H9 (cell line): ENCODE measurements at regions not wholly inside any gene's neighbourhood (a gene's known extent, or its start where the extent isn't known, plus 50 kb on each side); places are given as distances from the start of the nearest gene placed in this dataset.

ENCODE experiments used
- DNase-seq: peaks from one replicate; pipeline ENCODE4 v3.0.0-alpha.2; 2017
- H2AFZ ChIP-seq: one replicate; pipeline ENCODE4 v1.6.1; 2013; ENCODE audit warnings: mild to moderate bottlenecking, low read length, control low read depth, moderate library complexity
- H2AK5ac ChIP-seq: 2 replicates; pipeline ENCODE4 v1.6.1; 2013; ENCODE audit warnings: low read length, control low read depth, mixed read lengths; ENCODE audit not compliant: insufficient read length
- H2BK120ac ChIP-seq: one replicate; pipeline ENCODE4 v1.6.1; 2013; ENCODE audit warnings: low read depth, mild to moderate bottlenecking, low read length, control low read depth, inconsistent platforms; ENCODE audit not compliant: poor library complexity, severe bottlenecking
- H2BK12ac ChIP-seq: 2 replicates; pipeline ENCODE4 v1.6.1; 2013; ENCODE audit warnings: low read length, control low read depth, mixed read lengths, low read depth; ENCODE audit not compliant: insufficient read length
- H2BK15ac ChIP-seq: 2 replicates; pipeline ENCODE4 v1.6.1; 2013; ENCODE audit warnings: low read depth, low read length, control low read depth
- H2BK20ac ChIP-seq: one replicate; pipeline ENCODE4 v1.6.1; 2013; ENCODE audit warnings: low read depth, mild to moderate bottlenecking, low read length, control low read depth, inconsistent platforms; ENCODE audit not compliant: poor library complexity, severe bottlenecking
- H2BK5ac ChIP-seq: 2 replicates; pipeline ENCODE4 v1.6.1; 2013; ENCODE audit warnings: low read length, control low read depth, mixed read lengths; ENCODE audit not compliant: insufficient read length
- H3K14ac ChIP-seq: 2 replicates; pipeline ENCODE4 v1.6.1; 2013; ENCODE audit warnings: low read length, control low read depth; ENCODE audit not compliant: insufficient read depth
- H3K18ac ChIP-seq: 2 replicates; pipeline ENCODE4 v1.6.1; 2013; ENCODE audit warnings: low read depth, mild to moderate bottlenecking, mixed read lengths, low read length, control low read depth; ENCODE audit not compliant: insufficient read length
- H3K23ac ChIP-seq: 2 replicates; pipeline ENCODE4 v1.6.1; 2013; ENCODE audit warnings: low read length, control low read depth, mixed read lengths, low read depth; ENCODE audit not compliant: insufficient read length
- H3K23me2 ChIP-seq: 2 replicates; pipeline ENCODE4 v1.6.1; 2013; ENCODE audit warnings: low read depth, mild to moderate bottlenecking, mixed read lengths, low read length, control low read depth; ENCODE audit not compliant: insufficient read length, poor library complexity, severe bottlenecking
- H3K27ac ChIP-seq: 2 replicates; pipeline ENCODE4 v1.5.1; 2013; ENCODE audit warnings: low read length, control low read depth, mixed read lengths, low read depth; ENCODE audit not compliant: insufficient read length
- H3K27me3 ChIP-seq: 2 replicates; pipeline ENCODE4 v1.6.1; 2013; ENCODE audit warnings: low read length, control low read depth, inconsistent platforms; ENCODE audit not compliant: insufficient read depth
- H3K4ac ChIP-seq: 2 replicates; pipeline ENCODE4 v1.6.1; 2013; ENCODE audit warnings: low read depth, mild to moderate bottlenecking, control low read depth, inconsistent platforms, low read length, moderate library complexity
- H3K4me1 ChIP-seq: 2 replicates; pipeline ENCODE4 v1.6.1; 2013; ENCODE audit warnings: low read length, control low read depth, inconsistent platforms; ENCODE audit not compliant: insufficient read depth
- H3K4me2 ChIP-seq: 2 replicates; pipeline ENCODE4 v1.6.1; 2013; ENCODE audit warnings: low read length, control low read depth, mixed read lengths; ENCODE audit not compliant: insufficient read length, insufficient read depth
- H3K56ac ChIP-seq: 2 replicates; pipeline ENCODE4 v1.6.1; 2013; ENCODE audit warnings: low read depth, mild to moderate bottlenecking, mixed read lengths, low read length, control low read depth; ENCODE audit not compliant: insufficient read length
- H3K79me1 ChIP-seq: 2 replicates; pipeline ENCODE4 v1.6.1; 2013; ENCODE audit warnings: low read depth, mild to moderate bottlenecking, moderate library complexity, low read length, control low read depth, inconsistent platforms; ENCODE audit not compliant: insufficient read depth, poor library complexity, severe bottlenecking
- H3K79me2 ChIP-seq: 2 replicates; pipeline ENCODE4 v1.6.1; 2013; ENCODE audit warnings: low read length, control low read depth, inconsistent platforms; ENCODE audit not compliant: insufficient read depth
- H3K9ac ChIP-seq: 2 replicates; pipeline ENCODE4 v1.6.1; 2013; ENCODE audit warnings: low read length, control low read depth, mixed read lengths; ENCODE audit not compliant: insufficient read length; ENCODE audit errors: extremely low read depth
- H3K9me3 ChIP-seq: one replicate; pipeline ENCODE4 v1.6.1; 2013; ENCODE audit warnings: low read depth, low read length, inconsistent platforms; ENCODE audit not compliant: control insufficient read depth
- H3T11ph ChIP-seq: one replicate; pipeline ENCODE4 v1.6.1; 2013; ENCODE audit warnings: mild to moderate bottlenecking, low read length, control low read depth, inconsistent platforms
- H4K20me1 ChIP-seq: one replicate; pipeline ENCODE4 v1.6.1; 2013; ENCODE audit not compliant: control insufficient read depth, insufficient read length, insufficient read depth
- H4K5ac ChIP-seq: 2 replicates; pipeline ENCODE4 v1.6.1; 2013; ENCODE audit warnings: low read depth, mild to moderate bottlenecking, mixed read lengths, low read length, control low read depth; ENCODE audit not compliant: insufficient read length
- H4K8ac ChIP-seq: replicated peaks from 2 replicates; pipeline ENCODE4 v1.6.1; 2013; ENCODE audit warnings: low read length, control low read depth, mixed read lengths, low read depth; ENCODE audit not compliant: insufficient read length
- H4K91ac ChIP-seq: 2 replicates; pipeline ENCODE4 v1.6.1; 2013; ENCODE audit warnings: low read depth, mild to moderate bottlenecking, moderate library complexity, mixed read lengths, low read length, control low read depth; ENCODE audit not compliant: insufficient read length
- H3K27ac Mint-ChIP-seq, 3 experiments: 2 replicates in 2 of 3; 3 replicates in 1 of 3; pipeline ENCODE4 v1.8.0; 2020 to 2021; ENCODE audit warnings: mixed read lengths in 3 of 3, mild to moderate bottlenecking in 1 of 3, moderate library complexity in 1 of 3
- H3K27me3 Mint-ChIP-seq: 2 replicates; pipeline ENCODE4 v1.8.0; 2021; ENCODE audit warnings: low read depth, mild to moderate bottlenecking, moderate library complexity, mixed read lengths
- H3K36me3 Mint-ChIP-seq, 3 experiments: 2 replicates in 2 of 3; 3 replicates in 1 of 3; pipeline ENCODE4 v1.8.0; 2020 to 2021; ENCODE audit warnings: low read depth in 3 of 3, mixed read lengths in 3 of 3; ENCODE audit not compliant: insufficient read depth in 1 of 3
- H3K4me1 Mint-ChIP-seq, 2 experiments: 2 replicates each; pipeline ENCODE4 v1.8.0; 2020; ENCODE audit warnings: mixed read lengths in 2 of 2
- H3K4me3 Mint-ChIP-seq, 2 experiments: 2 replicates in 1 of 2; 3 replicates in 1 of 2; pipeline ENCODE4 v1.8.0; 2020 to 2021; ENCODE audit warnings: mild to moderate bottlenecking in 2 of 2, mixed read lengths in 2 of 2, moderate library complexity in 1 of 2
- H3K9me3 Mint-ChIP-seq, 2 experiments: 2 replicates in 1 of 2; 3 replicates in 1 of 2; pipeline ENCODE4 v1.8.0; 2020; ENCODE audit warnings: mild to moderate bottlenecking in 2 of 2, mixed read lengths in 2 of 2, moderate library complexity in 1 of 2
- CTCF ChIP-seq: fragments of 200-600 bp; sonication (generic); conservative IDR thresholded peaks from 3 replicates; pipeline ENCODE4 v1.8.0; 2021; ENCODE audit warnings: antibody characterized with exemption, mild to moderate bottlenecking

- Histone ChIP-seq H2BK120ac (no peak overlapping the region), H3K4ac (no peak overlapping the region), H3K4me2 (no peak overlapping the region), H3K79me1 (no peaks in the 10 kb centered on the region), H2AK5ac (no peak overlapping the region), H3K18ac (no peak overlapping the region), H3K4me1 (no peaks in the 10 kb centered on the region), H4K8ac (no peak overlapping the region), H3K27me3 (no peaks in the 10 kb centered on the region), H4K20me1 (no peaks in the 10 kb centered on the region), H3K79me2 (no peaks in the 10 kb centered on the region), H2BK20ac (no peak overlapping the region), H4K91ac (no peak overlapping the region), H3K9me3 (no peaks in the 10 kb centered on the region), H2BK5ac (no peak overlapping the region), H3K14ac (no peak overlapping the region), H4K5ac (no peak overlapping the region), H3K27ac (no peak overlapping the region), H2BK15ac (no peak overlapping the region), H3K23ac (no peak overlapping the region), H3K9ac (no peak overlapping the region), H3K56ac (no peak overlapping the region), H3T11ph (no peak overlapping the region), H2AFZ (no peak overlapping the region), H2BK12ac (no peak overlapping the region), H3K23me2 (no peaks in the 10 kb centered on the region)
- TF ChIP-seq CTCF, result no peak
- no peak overlapping the region for H3K4me3 Mint-ChIP-seq
- H3K27ac Mint-ChIP-seq, result no peak overlapping the region
- no peaks in the 10 kb centered on the region for H3K4me1 Mint-ChIP-seq
- no peak for DNase-seq
- H3K9me3 Mint-ChIP-seq, result peaks cover 0 to 4% of the 10 kb centered on the region in 2 experiments; a peak in 2 of 5 replicates
- no peaks in the 10 kb centered on the region for H3K27me3 Mint-ChIP-seq
- H3K36me3 Mint-ChIP-seq, result peaks cover 0 to 4% (median 1%) of the 10 kb centered on the region in 3 experiments; a peak in 3 of 7 replicates
Observed at GRCh38 chr5:35407697-35408096, 177.4 kb upstream of the PRLR start.
